ENCODE measurements at regions not wholly inside any gene's neighbourhood (a gene's known extent, or its start where the extent isn't known, plus 50 kb on each side); places are given as distances from the start of the nearest gene placed in this dataset.
"Not testable (repeated sequence)": the region's sequence is repeated elsewhere in the genome, so short reads cannot be mapped to it uniquely, and the experiment has no call there.

GRCh38 chr11:112706863-112707262 is 254.4 kb upstream of the NCAM1 start:
- no peak for ATAC-seq
- Mint-ChIP-seq H3K27me3 (peaks cover 12% of the 10 kb centered on the region), H3K9me3 (peaks cover 3% of the 10 kb centered on the region), H3K4me1 (ENCODE audit: low read depth) (no peaks in the 10 kb centered on the region), H3K4me3 (no peak overlapping the region), H3K36me3 (ENCODE audit: low read depth) (no peaks in the 10 kb centered on the region), H3K27ac (no peak overlapping the region)
- CTCF ChIA-PET = interaction anchor here (0.5 kb wide), 1 partner anchor 80 kb away, joined by 3 read pairs; no protein-coding TSS in a partner anchor
- TF ChIP-seq CTCF (IDR thresholded peaks at IDR 0.05) = no peak
- POLR2A ChIA-PET = no interaction called here
- DNase-seq = no peak
- intact Hi-C loops (cut with micrococcal nuclease) = no loop called here

GRCh38 chr11:112714340-112714739 is 246.9 kb upstream of the NCAM1 start:
- H3K27ac Mint-ChIP-seq; H3K9me3 Mint-ChIP-seq; ATAC-seq; CTCF ChIA-PET; intact Hi-C loops (cut with micrococcal nuclease); H3K4me3 Mint-ChIP-seq; H3K36me3 Mint-ChIP-seq (ENCODE audit: low read depth); DNase-seq; POLR2A ChIA-PET; H3K4me1 Mint-ChIP-seq (ENCODE audit: low read depth): not testable (repeated sequence)
- peaks cover 11% of the 10 kb centered on the region for H3K27me3 Mint-ChIP-seq

GRCh38 chr11:112715056-112715455 is 246.2 kb upstream of the NCAM1 start:
- ChIA-PET CTCF (no interaction called here), POLR2A (no interaction called here)
- DNase-seq = no peak
- no peak overlapping the region for H3K27ac Mint-ChIP-seq
- intact Hi-C loops (cut with micrococcal nuclease) = no loop called here
- H3K4me3 Mint-ChIP-seq = no peak overlapping the region
- H3K9me3 Mint-ChIP-seq = no peaks in the 10 kb centered on the region
- no peak for TF ChIP-seq CTCF (IDR thresholded peaks at IDR 0.05)
- peaks cover 11% of the 10 kb centered on the region for H3K27me3 Mint-ChIP-seq
- no peaks in the 10 kb centered on the region for H3K36me3 Mint-ChIP-seq (ENCODE audit: low read depth)
- no peak for ATAC-seq
- H3K4me1 Mint-ChIP-seq (ENCODE audit: low read depth) = no peaks in the 10 kb centered on the region

GRCh38 chr11:112718483-112718882 is 242.7 kb upstream of the NCAM1 start:
- Mint-ChIP-seq H3K27ac (no peak overlapping the region), H3K27me3 (peaks cover 14% of the 10 kb centered on the region), H3K9me3 (no peaks in the 10 kb centered on the region), H3K36me3 (ENCODE audit: low read depth) (no peaks in the 10 kb centered on the region), H3K4me3 (no peak overlapping the region), H3K4me1 (ENCODE audit: low read depth) (no peaks in the 10 kb centered on the region)
- POLR2A ChIA-PET = no interaction called here
- intact Hi-C loops (cut with micrococcal nuclease) = no loop called here
- no peak for TF ChIP-seq CTCF (IDR thresholded peaks at IDR 0.05)
- CTCF ChIA-PET = no interaction called here
- ATAC-seq (no peak), DNase-seq (no peak)

GRCh38 chr11:112719736-112720525 is 241.3 kb upstream of the NCAM1 start:
- peaks cover 11% of the 10 kb centered on the region for H3K27me3 Mint-ChIP-seq
- intact Hi-C loops (cut with micrococcal nuclease) = no loop called here
- POLR2A ChIA-PET = no interaction called here
- no peaks in the 10 kb centered on the region for H3K4me1 Mint-ChIP-seq (ENCODE audit: low read depth)
- no peak overlapping the region for H3K4me3 Mint-ChIP-seq
- no peak overlapping the region for H3K27ac Mint-ChIP-seq
- no peaks in the 10 kb centered on the region for H3K9me3 Mint-ChIP-seq
- no peak for TF ChIP-seq CTCF (IDR thresholded peaks at IDR 0.05)
- ATAC-seq (no peak), DNase-seq (no peak)
- CTCF ChIA-PET = interaction anchor here (2.0 kb wide), 1 partner anchor 570 kb away, joined by 4 read pairs; no protein-coding TSS in a partner anchor
- H3K36me3 Mint-ChIP-seq (ENCODE audit: low read depth) = no peaks in the 10 kb centered on the region

All from activated CD8-positive, alpha-beta T cell treated with anti-CD3 and anti-CD28 coated beads for 36 hours (primary cell).